ENCODE measurements at regions not wholly inside any gene's neighbourhood (a gene's known extent, or its start where the extent isn't known, plus 50 kb on each side); places are given as distances from the start of the nearest gene placed in this dataset.

DNA sequence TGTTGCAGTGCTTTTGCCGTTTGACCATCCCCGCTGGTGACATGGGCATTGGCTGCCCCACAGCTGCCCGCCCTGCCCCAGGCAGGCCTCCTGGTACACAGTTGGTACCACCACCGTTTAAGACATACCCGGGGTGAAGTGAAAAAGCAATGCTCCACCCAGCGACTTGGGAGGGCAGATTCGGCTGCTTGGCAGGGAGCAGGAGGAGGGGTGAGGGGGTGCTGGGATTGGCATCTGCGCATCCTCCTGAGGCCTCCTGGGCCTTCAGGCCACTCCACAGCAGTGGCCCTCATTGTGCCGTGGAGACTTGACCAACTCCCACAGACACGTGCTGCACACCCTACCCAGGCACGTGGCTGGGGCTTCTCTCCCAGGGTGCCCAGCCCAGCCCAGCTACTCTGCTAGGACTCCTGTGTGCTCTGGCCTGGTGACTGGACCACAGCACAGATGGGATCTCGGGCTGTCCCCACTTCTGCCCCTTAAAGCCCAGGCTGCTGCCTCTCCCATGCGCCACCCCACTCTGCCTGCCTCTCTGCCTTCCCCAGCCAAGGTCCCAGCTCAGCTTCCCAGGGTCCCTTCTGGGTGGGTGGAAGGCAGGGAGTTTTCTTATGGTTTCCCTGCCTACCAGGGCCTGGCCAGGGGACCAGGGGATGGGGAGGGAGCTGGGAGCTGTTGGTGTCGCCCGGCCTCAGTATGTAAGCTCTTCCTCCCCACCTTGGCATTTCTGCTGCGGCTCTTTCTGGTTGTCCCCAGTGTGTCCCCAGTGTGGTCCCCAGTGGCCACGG lies 157.0 kb upstream of the HS6ST1 start:
- no peak for DNase-seq
- H3K27ac ChIP-seq = no peak overlapping the region
- no peaks in the 10 kb centered on the region for H3K36me3 ChIP-seq
- H3K27me3 ChIP-seq = peaks cover 0 to 4% (median 0%) of the 10 kb centered on the region in 3 donors
- TF ChIP-seq POLR2A (IDR thresholded peaks at IDR 0.05) = no peak
- TF ChIP-seq, protein P1, sequence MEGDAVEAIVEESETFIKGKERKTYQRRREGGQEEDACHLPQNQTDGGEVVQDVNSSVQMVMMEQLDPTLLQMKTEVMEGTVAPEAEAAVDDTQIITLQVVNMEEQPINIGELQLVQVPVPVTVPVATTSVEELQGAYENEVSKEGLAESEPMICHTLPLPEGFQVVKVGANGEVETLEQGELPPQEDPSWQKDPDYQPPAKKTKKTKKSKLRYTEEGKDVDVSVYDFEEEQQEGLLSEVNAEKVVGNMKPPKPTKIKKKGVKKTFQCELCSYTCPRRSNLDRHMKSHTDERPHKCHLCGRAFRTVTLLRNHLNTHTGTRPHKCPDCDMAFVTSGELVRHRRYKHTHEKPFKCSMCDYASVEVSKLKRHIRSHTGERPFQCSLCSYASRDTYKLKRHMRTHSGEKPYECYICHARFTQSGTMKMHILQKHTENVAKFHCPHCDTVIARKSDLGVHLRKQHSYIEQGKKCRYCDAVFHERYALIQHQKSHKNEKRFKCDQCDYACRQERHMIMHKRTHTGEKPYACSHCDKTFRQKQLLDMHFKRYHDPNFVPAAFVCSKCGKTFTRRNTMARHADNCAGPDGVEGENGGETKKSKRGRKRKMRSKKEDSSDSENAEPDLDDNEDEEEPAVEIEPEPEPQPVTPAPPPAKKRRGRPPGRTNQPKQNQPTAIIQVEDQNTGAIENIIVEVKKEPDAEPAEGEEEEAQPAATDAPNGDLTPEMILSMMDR (IDR thresholded peaks at IDR 0.05 in 4 of 5, conservative IDR thresholded peaks at IDR 0.05 in 1 of 5) = no peak
- intact Hi-C loops (cut with DNase I; ENCODE audit: low total_unique reads) = no loop called here
- ATAC-seq = no peak
- in situ Hi-C loops (cut with MboI; ENCODE audit: low sequenced_read_pairs in 4 of 4) = no loop called here
- H3K4me3 ChIP-seq = no peak overlapping the region
- H3K9me3 ChIP-seq = no peaks in the 10 kb centered on the region
- no peaks in the 10 kb centered on the region for H3K4me1 ChIP-seq

DNA sequence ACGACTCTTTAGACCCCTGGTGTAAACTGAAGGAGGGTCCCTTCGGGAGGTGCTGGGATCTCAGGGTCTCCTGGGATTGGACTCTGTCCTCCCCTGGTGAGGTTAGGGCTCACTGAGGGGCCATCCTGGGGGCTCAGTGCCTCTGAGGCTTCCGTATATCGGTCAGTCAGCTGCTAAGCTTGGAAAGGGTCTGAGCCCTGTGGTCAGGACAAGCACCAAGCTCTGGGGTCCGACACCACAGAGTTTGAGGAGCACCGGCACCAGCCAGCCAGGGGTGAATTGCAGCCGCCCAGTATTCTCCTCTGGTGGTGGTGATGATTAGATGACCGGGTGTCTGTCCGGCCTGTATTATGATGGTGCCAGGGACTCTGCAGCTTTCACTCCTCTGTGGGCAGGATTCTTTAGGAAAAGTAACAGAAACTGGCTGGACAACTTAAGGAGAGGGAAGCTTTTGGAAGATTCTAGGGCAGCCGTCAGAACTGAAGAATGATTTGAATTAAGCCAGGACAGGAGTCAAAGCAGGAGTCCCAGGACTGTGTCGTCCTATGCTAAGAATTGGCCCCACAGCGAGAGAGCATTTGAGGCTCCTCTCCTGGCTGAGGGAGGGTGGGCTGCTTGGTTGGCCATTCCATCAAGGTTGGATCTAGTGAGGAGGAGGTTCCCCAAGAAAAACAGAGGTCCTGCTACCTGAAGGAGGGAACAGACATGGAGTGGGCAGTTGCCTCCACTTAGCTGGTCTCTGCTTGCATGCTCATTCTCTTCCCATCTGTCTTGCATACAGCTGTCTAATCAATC lies 158.6 kb upstream of the HS6ST1 start:
- intact Hi-C loops (cut with DNase I; ENCODE audit: low total_unique reads) = no loop called here
- no peak for ATAC-seq
- no peak overlapping the region for H3K27ac ChIP-seq
- no peak for DNase-seq
- no peaks in the 10 kb centered on the region for H3K9me3 ChIP-seq
- H3K27me3 ChIP-seq = peaks cover 0 to 4% (median 0%) of the 10 kb centered on the region in 3 donors
- no peak for TF ChIP-seq POLR2A (IDR thresholded peaks at IDR 0.05)
- TF ChIP-seq, protein P1 (IDR thresholded peaks at IDR 0.05 in 4 of 5, conservative IDR thresholded peaks at IDR 0.05 in 1 of 5) = no peak
- in situ Hi-C loops (cut with MboI; ENCODE audit: low sequenced_read_pairs in 4 of 4) = no loop called here
- no peaks in the 10 kb centered on the region for H3K4me1 ChIP-seq
- no peak overlapping the region for H3K4me3 ChIP-seq
- no peaks in the 10 kb centered on the region for H3K36me3 ChIP-seq

DNA sequence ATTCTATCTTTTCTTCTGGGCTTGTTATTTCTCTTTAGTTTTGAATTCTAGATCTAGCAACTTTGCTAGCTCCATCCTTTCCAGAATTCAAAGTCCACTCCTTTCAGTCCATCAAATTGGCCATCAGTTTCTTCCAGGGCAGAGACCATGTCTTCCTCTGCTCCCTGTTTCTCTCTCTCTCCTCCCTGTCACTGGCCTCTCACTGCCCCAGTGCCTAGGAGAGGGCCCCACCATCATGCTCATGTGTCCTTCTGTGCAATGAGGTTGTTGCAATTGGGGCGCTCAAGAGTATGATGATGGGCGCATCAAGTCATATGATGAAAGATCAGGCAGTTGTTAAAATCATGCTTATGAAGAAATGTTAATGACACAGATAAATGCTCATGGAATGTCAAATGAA lies 159.2 kb upstream of the HS6ST1 start:
- no peaks in the 10 kb centered on the region for H3K36me3 ChIP-seq
- in situ Hi-C loops (cut with MboI; ENCODE audit: low sequenced_read_pairs in 4 of 4) = no loop called here
- ATAC-seq (no peak), DNase-seq (no peak)
- intact Hi-C loops (cut with DNase I; ENCODE audit: low total_unique reads) = no loop called here
- no peak for TF ChIP-seq POLR2A (IDR thresholded peaks at IDR 0.05)
- TF ChIP-seq, protein P1 (IDR thresholded peaks at IDR 0.05 in 4 of 5, conservative IDR thresholded peaks at IDR 0.05 in 1 of 5) = no peak
- H3K4me1 ChIP-seq = no peaks in the 10 kb centered on the region
- no peak overlapping the region for H3K4me3 ChIP-seq
- no peak overlapping the region for H3K27ac ChIP-seq
- H3K9me3 ChIP-seq = no peaks in the 10 kb centered on the region
- peaks cover 0 to 4% (median 0%) of the 10 kb centered on the region in 3 donors for H3K27me3 ChIP-seq

DNA sequence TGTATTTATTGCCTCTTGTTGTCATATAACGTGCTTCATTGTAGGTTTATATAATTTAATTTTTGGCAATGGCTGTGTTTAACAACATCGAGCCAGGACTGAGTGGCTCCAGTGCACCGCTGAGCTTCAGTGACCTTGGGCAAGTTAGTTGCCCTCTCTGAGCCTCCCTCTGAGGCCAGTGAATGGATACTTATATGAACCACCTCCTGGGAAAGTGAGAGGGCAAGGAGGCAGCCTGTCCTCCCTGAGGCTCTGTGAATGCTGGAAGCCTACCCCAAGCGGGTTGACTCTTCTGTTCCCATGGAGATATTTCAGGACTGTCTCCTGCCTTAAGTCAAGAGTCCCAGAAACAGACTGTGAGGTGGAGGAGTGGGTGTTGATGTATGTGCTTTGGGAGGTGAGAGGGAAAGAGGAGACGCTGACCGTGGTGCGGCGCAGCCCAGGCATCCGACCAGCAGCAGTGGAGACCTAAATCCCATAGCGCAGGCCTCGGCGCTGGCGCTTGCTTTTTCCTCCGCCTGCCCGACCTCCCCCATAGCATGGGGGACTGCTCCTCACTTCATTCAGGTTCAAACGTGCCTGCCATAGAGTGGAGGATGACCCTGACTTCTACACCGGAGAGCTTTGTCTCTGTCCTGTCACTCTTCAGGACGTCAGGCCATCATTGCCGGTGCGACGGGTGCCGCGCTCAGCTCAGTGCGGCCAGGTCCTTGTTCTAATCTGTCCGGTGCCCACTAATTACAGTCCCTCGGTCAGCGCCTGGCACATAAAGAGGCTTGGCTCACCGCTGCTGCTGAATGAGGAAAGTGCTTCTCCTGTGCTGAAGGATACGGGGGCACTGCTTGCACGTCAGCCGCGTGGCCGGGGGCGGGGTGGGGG lies 167.3 kb upstream of the HS6ST1 start:
- ATAC-seq (no peak), DNase-seq (no peak)
- no peak overlapping the region for H3K27ac ChIP-seq
- no peaks in the 10 kb centered on the region for H3K4me1 ChIP-seq
- H3K36me3 ChIP-seq = no peaks in the 10 kb centered on the region
- no peak overlapping the region for H3K4me3 ChIP-seq
- no peaks in the 10 kb centered on the region for H3K9me3 ChIP-seq
- no peaks in the 10 kb centered on the region for H3K27me3 ChIP-seq
- no peak for TF ChIP-seq POLR2A (IDR thresholded peaks at IDR 0.05)
- TF ChIP-seq, protein P1 (IDR thresholded peaks at IDR 0.05 in 4 of 5, conservative IDR thresholded peaks at IDR 0.05 in 1 of 5) = no peak
- intact Hi-C loops (cut with DNase I; ENCODE audit: low total_unique reads) = no loop called here
- in situ Hi-C loops (cut with MboI; ENCODE audit: low sequenced_read_pairs in 4 of 4) = no loop called here
